Testis (tissue), 2 donors: ENCODE measurements at regions not wholly inside any gene's neighbourhood (a gene's known extent, or its start where the extent isn't known, plus 50 kb on each side); places are given as distances from the start of the nearest gene placed in this dataset.

Source experiments
- DNase-seq: peaks from one replicate; pipeline ENCODE4 v3.0.0-alpha.2; 2019
- H3K27ac ChIP-seq, 2 donors: fragments of 200-600 bp; sonication (generic); one replicate each; pipeline ENCODE4 v1.5.1; 2019
- H3K27me3 ChIP-seq: fragments of 200-600 bp; sonication (generic); one replicate; pipeline ENCODE4 v1.5.1; 2019
- H3K36me3 ChIP-seq: fragments of 200-600 bp; sonication (generic); one replicate; pipeline ENCODE4 v1.5.1; 2017; ENCODE audit warnings: low read depth; ENCODE audit errors: missing control alignments
- H3K4me1 ChIP-seq: fragments of 200-600 bp; sonication (generic); one replicate; pipeline ENCODE4 v1.5.1; 2019
- H3K4me3 ChIP-seq, 2 donors: fragments of 200-600 bp; sonication (generic); one replicate each; pipeline ENCODE4 v1.5.1; 2017 to 2019
- H3K9me3 ChIP-seq: fragments of 200-600 bp; sonication (generic); one replicate; pipeline ENCODE4 v1.5.1; 2017
- CTCF ChIP-seq, 3 experiments: fragments of 450-650 bp in 2 of 3; fragments of 200-600 bp in 1 of 3; sonication (generic) in 1 of 3; IDR thresholded peaks; one replicate each; pipeline ENCODE4 v1.5.1; 2016 to 2019; ENCODE audit warnings: antibody characterized with exemption in 3 of 3, mild to moderate bottlenecking in 2 of 3, moderate library complexity in 1 of 3
- POLR2A ChIP-seq: fragments of 450-650 bp; IDR thresholded peaks from one replicate; pipeline ENCODE4 v1.6.1; 2017; ENCODE audit warnings: antibody characterized with exemption, mild to moderate bottlenecking, moderate library complexity
- WGBS, 2 donors: methylation state at CpG; one replicate each; pipeline ENCODE4 v1.1.5; 2018; 5-methylcytosine and 5-hydroxymethylcytosine counted together
- intact Hi-C: fragments of 100-400 bp; cut with DNase I; formaldehyde crosslinking; loops from one replicate; pipeline ENCODE4 v1.15.1; 2023; ENCODE audit warnings: low total_unique reads

GRCh38 chr11:11215058-11215815 lies 137.8 kb downstream of the CSNK2A3 start:
- Histone ChIP-seq H3K4me1 (no peaks in the 10 kb centered on the region), H3K4me3 (no peak overlapping the region), H3K27ac (no peak overlapping the region), H3K36me3 (no peaks in the 10 kb centered on the region), H3K27me3 (no peaks in the 10 kb centered on the region), H3K9me3 (no peaks in the 10 kb centered on the region)
- intact Hi-C loops, result no loop called here
- 92% methylated on average over 5 of the region's 5 CpGs for WGBS, 2 donors
- no peak for DNase-seq
- TF ChIP-seq CTCF (IDR thresholded peaks at IDR 0.05) (no peak), POLR2A (no peak)

GRCh38 chr11:11213117-11213516 lies 139.9 kb downstream of the CSNK2A3 start:
- 85 to 95% methylated on average over 4 of the region's 4 CpGs for WGBS, 2 donors
- H3K27ac ChIP-seq, result no peak overlapping the region
- no peak for DNase-seq

GRCh38 chr11:11211888-11212287 lies 141.2 kb downstream of the CSNK2A3 start:
- intact Hi-C loops, result no loop called here
- DNase-seq, result no peak
- TF ChIP-seq CTCF (IDR thresholded peaks at IDR 0.05) (no peak), POLR2A (no peak)
- Histone ChIP-seq H3K4me1 (no peaks in the 10 kb centered on the region), H3K4me3 (no peak overlapping the region), H3K9me3 (no peaks in the 10 kb centered on the region), H3K36me3 (no peaks in the 10 kb centered on the region), H3K27me3 (no peaks in the 10 kb centered on the region), H3K27ac (no peak overlapping the region)

More at GRCh38 chr11:11213117-11213516, 139.9 kb downstream of the CSNK2A3 start:
- Histone ChIP-seq H3K36me3 (no peaks in the 10 kb centered on the region), H3K4me3 (no peak overlapping the region), H3K27me3 (no peaks in the 10 kb centered on the region), H3K9me3 (no peaks in the 10 kb centered on the region), H3K4me1 (no peaks in the 10 kb centered on the region)
- TF ChIP-seq POLR2A (no peak), CTCF (IDR thresholded peaks at IDR 0.05) (no peak)
- intact Hi-C loops, result no loop called here

- DNase-seq, result no peak
- intact Hi-C loops, result no loop called here
- Histone ChIP-seq H3K4me1 (no peaks in the 10 kb centered on the region), H3K27ac (no peak overlapping the region), H3K4me3 (no peak overlapping the region), H3K27me3 (no peaks in the 10 kb centered on the region), H3K9me3 (no peaks in the 10 kb centered on the region), H3K36me3 (no peaks in the 10 kb centered on the region)
- no peak for TF ChIP-seq POLR2A
- TF ChIP-seq CTCF (IDR thresholded peaks at IDR 0.05), result no peak
- WGBS, 2 donors, result 74 to 79% methylated on average over 7 of the region's 7 CpGs
Observed at GRCh38 chr11:11211186-11211585, 141.9 kb downstream of the CSNK2A3 start.

GRCh38 chr11:11210446-11210845 lies 142.6 kb downstream of the CSNK2A3 start:
- no peak for TF ChIP-seq POLR2A
- TF ChIP-seq CTCF (IDR thresholded peaks at IDR 0.05), result no peak
- no peak overlapping the region for H3K4me3 ChIP-seq
- no peaks in the 10 kb centered on the region for H3K4me1 ChIP-seq
- no peaks in the 10 kb centered on the region for H3K9me3 ChIP-seq
- H3K36me3 ChIP-seq, result no peaks in the 10 kb centered on the region
- H3K27me3 ChIP-seq, result no peaks in the 10 kb centered on the region
- intact Hi-C loops, result no loop called here
- H3K27ac ChIP-seq, result no peak overlapping the region
- no peak for DNase-seq
- 63 to 64% methylated on average over 3 of the region's 3 CpGs for WGBS, 2 donors
